Skin of body (tissue), 1 donor: ENCODE measurements at regions not wholly inside any gene's neighbourhood (a gene's known extent, or its start where the extent isn't known, plus 50 kb on each side); places are given as distances from the start of the nearest gene placed in this dataset.
A peak's percentile ranks its signal among the peaks of the same experiment; 100 is the strongest.

Experiments
- DNase-seq: peaks from one replicate; lab custom pipeline; 2025; lab: John Stamatoyannopoulos, UW

- DNase-seq, result no peak
These were observed 722.1 kb downstream of the LIG4 start for GRCh38 chr13:107493266-107493665.

GRCh38 chr13:107482688-107483087, 732.6 kb downstream of the LIG4 start:
- DNase-seq, result no peak

- DNase-seq, result no peak
These were observed 735.2 kb downstream of the LIG4 start for GRCh38 chr13:107480130-107480529.

DNA sequence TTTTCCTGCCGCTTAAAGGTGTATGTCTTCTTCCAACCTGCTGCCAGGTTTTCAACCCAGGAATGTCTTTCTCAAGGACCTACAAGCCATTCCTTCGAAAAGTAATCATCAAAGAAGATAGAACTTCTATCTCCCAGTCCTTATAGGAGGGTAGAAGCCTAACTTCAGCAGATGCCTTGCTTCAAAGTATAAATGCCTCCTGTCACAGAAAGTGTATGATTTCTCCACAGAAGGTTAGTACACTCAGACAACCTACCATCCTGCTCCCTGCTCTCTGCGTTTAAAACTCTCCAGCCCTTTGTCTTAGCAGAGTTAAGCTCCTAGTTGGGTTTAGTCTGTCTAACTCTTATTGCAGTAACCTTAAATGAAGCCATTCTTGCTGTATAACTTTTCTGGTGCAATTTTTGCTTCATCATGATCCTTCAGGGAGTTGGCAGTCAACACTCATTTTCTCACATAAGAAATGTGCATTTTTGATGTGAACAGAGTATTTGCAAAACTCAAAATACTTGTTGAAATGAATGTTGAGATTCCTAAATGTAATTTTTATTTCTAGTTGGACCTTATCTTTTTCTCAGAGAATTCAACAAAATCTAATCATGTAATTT, 737.5 kb downstream of the LIG4 start:
- DNase-seq, result no peak

DNA sequence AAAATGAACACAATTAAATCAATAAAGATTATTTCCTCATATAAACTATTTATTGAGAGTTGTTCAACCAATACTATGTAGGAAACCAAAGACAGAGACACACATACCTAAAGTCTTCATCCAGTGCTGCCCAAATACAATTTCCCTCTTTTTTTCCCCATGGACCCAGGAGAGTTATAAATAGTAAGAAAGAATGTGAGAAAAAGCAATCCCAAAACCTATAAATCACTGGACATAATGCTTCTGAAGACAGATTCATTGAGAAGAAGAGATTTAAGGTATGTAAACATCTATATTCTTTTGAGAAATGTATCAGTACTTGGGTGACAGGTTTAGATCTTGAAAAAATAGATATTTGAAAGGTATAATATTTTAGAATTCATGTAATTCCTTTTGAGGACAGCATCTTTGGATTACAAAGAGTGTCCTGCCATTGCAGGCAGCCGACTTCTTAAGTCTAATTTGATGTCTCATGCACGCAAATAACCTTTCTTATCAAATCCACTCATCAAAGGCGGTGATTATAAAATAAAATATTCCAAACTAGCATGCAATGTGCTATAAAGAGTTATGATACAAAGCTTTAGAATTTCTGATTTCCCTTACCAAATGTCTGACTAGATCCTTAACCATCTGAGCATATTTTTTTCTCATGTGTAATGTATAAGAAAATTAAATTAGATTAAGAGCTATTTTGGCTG, 739.4 kb downstream of the LIG4 start:
- DNase-seq, result no peak

DNA sequence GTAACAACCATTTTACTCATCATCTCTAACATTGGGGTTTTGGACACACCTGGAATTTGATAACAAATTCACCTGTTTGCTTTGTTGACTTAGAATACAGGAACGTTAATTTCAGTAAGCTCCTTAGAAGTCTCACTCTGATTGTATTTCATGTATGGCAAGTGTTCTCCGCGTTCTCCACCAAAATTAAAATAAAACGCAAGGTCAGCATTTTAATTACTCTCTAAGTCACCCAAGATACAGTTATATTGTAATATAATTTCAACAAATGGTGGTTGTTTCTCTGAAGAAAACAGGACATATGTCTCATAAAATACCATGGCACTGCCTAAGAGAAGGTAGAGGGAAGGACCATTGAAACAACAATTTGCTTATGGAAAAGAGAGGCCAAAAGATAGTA, 742.1 kb downstream of the LIG4 start:
- no peak for DNase-seq

GRCh38 chr13:107466326-107467099, 748.8 kb downstream of the LIG4 start:
- no peak for DNase-seq

GRCh38 chr13:107462501-107462900, 752.8 kb downstream of the LIG4 start:
- DNase-seq, result no peak

- no peak for DNase-seq
These were observed 753.6 kb downstream of the LIG4 start for GRCh38 chr13:107461751-107462150.

DNA sequence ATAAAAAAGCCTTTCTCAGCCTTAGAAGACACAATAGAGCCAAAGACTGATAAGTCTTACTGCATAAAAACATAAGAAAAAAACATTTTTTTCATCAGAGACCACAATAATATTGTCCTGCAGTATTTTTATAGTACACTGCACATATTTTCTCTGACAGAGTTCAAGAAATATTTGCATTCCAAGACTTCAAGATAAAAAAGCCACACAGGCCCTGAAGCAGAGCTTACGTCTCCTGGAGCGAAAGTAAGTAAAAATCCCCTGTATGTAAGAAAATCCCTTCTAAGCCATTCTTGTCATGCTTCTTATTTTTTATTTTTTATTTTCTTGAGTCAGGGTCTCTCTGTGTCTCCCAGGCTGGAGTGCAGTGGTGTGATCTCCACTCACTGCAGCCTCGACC, 755.9 kb downstream of the LIG4 start:
- DNase-seq, result no peak

DNA sequence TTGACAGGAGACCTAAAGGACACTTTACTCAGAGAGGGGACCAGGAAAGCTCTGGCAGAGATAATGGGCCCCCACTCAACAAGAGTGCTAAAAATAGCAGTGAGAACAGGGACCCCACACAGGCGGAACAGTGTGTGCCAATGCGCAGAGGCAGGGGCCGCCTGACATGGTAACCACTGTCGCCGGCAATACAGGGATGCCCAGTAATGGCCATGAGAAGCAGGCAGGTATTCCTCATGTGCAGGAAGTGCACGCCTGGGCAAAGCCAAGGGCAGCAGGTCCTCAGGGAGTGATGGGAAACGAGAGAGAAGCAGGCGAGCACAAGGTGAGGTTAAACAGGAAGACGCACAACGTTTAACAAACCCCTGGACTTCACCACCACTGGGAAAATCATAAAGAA, 757.1 kb downstream of the LIG4 start:
- DNase-seq, result no peak

- DNase-seq, result no peak
These were observed 757.6 kb downstream of the LIG4 start for GRCh38 chr13:107457686-107458085.

- no peak for DNase-seq
These were observed 758.9 kb downstream of the LIG4 start for GRCh38 chr13:107456431-107456830.

DNA sequence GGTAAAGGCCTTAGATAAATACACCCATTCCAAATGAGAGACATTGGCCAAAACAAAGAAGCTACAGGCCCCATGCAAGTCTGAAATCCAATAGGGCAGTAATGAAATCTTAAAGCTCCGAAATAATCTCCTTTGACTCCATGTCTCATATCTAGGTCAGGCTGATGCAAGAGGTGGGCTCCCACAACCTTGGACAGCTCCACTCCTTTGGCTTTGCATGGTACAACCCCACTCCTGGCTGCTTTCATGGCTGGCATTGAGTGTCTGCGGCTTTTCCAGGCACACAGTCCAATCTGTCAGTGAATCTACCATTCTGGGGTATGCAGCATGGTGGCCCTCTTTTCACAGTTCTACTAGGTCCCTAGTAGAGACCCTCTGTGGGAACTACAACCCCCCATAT, 762.5 kb downstream of the LIG4 start:
- no peak for DNase-seq

DNA sequence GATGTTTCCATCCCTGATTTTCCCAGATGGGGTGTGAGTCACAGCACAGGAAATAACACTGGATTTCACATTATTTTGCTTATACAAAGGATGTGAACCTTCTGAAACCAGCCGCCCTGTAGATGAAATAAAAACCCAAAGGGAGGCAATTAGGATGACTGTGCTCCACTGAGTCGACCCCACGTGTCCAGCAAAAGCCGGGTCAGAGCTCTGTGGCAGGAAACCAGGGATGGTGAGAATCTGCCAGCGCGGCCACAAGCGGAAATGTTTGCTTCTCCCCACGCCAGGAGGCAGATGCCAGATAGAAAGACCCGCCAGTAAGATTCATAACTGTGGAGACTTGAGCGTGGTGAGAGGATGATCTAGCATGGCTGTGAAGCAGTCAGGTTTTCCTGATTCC, 764.4 kb downstream of the LIG4 start:
- peak; percentile 2 for DNase-seq

- DNase-seq, result no peak
These were observed 764.9 kb downstream of the LIG4 start for GRCh38 chr13:107450431-107450830.

- no peak for DNase-seq
These were observed 767.7 kb downstream of the LIG4 start for GRCh38 chr13:107447591-107447990.

- DNase-seq, result no peak
These were observed 774.1 kb downstream of the LIG4 start for GRCh38 chr13:107441279-107441678.

DNA sequence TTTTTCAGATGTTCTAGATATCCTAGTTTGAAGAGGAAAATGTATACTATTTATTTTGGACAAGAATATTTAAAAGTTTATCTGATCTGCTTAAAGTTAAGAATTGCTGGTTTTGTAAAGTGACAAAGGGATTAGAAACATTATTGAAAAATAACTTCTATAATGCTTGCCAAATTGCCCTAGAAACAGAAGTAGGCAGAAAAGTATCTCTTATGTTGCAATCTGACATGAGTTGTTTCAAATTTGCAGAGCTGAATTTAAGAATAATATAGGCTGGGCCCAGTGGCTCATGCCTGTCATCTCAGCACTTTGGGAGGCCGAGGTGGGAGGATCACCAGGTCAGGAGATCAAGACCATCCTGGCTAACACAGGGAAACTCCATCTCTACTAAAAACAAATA, 777.1 kb downstream of the LIG4 start:
- DNase-seq, result no peak

DNA sequence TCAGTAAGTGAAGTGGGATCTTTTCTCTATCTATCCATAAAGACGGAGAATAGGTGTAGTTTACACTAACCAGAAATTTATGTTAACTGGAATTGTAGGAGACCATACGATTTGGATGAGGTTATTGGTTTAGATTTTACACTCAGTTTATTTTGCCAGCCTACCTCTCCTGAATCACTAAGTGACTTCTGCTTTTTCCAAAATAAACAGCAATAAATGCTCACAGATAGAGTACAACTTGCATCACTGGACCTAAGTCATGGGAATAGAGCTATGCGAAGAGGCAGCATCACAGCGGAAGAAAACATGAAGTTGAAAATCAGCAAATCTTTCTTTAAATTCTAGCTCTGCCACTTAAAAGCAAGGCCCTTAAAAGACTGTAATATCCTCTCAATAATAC, 781.0 kb downstream of the LIG4 start:
- no peak for DNase-seq

GRCh38 chr13:107427536-107427935, 787.8 kb downstream of the LIG4 start:
- DNase-seq, result no peak

DNA sequence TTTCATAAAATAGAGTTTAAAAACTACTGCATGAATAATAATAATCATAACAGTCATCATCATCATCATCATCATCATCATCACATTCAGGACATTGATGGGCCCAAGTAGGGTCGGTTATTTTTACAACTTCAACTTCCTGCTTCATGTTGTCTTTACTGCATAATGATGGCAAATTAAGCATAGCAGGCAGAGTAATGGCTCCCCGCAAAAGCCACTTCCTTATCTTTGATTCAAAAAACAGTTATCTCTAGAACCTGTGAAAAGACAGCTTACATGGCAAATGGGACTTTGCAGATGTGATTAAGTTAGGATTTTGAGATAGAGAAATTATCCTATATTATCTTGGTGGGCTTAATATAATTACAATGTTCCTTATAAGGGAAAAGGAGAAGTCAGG, 792.9 kb downstream of the LIG4 start:
- no peak for DNase-seq

DNA sequence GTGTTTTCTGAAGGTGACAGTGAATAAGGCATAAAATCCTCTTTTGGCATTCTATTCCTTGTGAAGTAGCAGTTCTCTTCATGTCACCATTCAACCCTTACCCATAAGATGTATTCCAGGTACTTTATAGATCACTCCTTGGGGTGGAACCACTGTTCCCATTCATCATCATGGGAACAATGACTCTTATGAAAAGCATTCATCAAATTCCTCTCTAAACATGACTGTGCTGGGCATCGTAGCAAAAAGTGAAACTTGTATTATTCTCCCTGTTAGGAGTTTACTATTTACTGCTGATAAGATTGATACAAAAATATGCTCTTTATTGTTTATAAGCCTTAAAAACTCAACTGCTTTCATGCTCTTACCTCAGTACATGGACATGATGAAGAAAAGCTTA, 793.4 kb downstream of the LIG4 start:
- DNase-seq, result no peak
